GM12878 (cell line): ENCODE measurements at regions not wholly inside any gene's neighbourhood (a gene's known extent, or its start where the extent isn't known, plus 50 kb on each side); places are given as distances from the start of the nearest gene placed in this dataset.
A peak's percentile ranks its signal among the peaks of the same experiment; 100 is the strongest.
"Not testable (repeated sequence)": the region's sequence is repeated elsewhere in the genome, so short reads cannot be mapped to it uniquely, and the experiment has no call there.

Source experiments
- ATAC-seq: fragments of 200-7000 bp; cut with Tn5 transposase; 3 replicates; pipeline ENCODE4 v1.9.1; 2020; ENCODE audit warnings: mild to moderate bottlenecking, moderate library complexity
- BruUV-seq: library from RNA; stranded (reverse); fragments of 400-500 nt; replicated peaks from 2 replicates; lab custom pipeline; 2021; lab: Mats Ljungman, UMichigan
- CTCF ChIA-PET: fragments of 300-600 bp; sonication (Branson Sonifier 250); formaldehyde crosslinking; extraction: SDS; loops from one replicate; lab custom pipeline; 2021; ENCODE audit warnings: inconsistent platforms; lab: Yijun Ruan, JAX
- POLR2A ChIA-PET: fragments of 350-600 bp; formaldehyde crosslinking; extraction: SDS; loops from one replicate; lab custom pipeline; 2021; ENCODE audit warnings: inconsistent platforms; lab: Charles Lee
- RAD21 ChIA-PET: fragments of 300-600 bp; sonication (Branson Sonifier 250); formaldehyde crosslinking; loops from one replicate; lab custom pipeline; 2023; ENCODE audit warnings: antibody characterized with exemption; ENCODE audit not compliant: unreplicated experiment; lab: Charles Lee
- SMC1A ChIA-PET: fragments of 300-600 bp; sonication (Branson Sonifier 250); formaldehyde crosslinking; loops from one replicate; lab custom pipeline; 2023; ENCODE audit not compliant: unreplicated experiment, uncharacterized antibody; lab: Charles Lee
- DNase-seq: peaks from one replicate; pipeline ENCODE4 v3.0.0-alpha.2; 2011; ENCODE audit warnings: low read depth, low spot score
- FAIRE-seq: peaks from 3 replicates; lab custom pipeline; 2011; peaks lifted over from hg19 to GRCh38; lab: Jason Lieb, UNC
- H2AFZ ChIP-seq: 2 replicates; pipeline ENCODE4 v1.6.0; 2011; ENCODE audit warnings: low read depth, low read length, control low read depth; ENCODE audit not compliant: control insufficient read depth
- H3K27ac ChIP-seq: 2 replicates; pipeline ENCODE4 v1.5.1; 2011; ENCODE audit warnings: control low read depth; ENCODE audit not compliant: control insufficient read depth, insufficient read depth
- H3K27me3 ChIP-seq, 2 experiments: replicated peaks in 1 of 2; 2 replicates each; pipeline versions ENCODE4 v1.6.0 to v1.6.1; 2011; ENCODE audit warnings: low read length in 1 of 2; ENCODE audit not compliant: control insufficient read depth in 2 of 2, insufficient read depth in 2 of 2
- H3K36me3 ChIP-seq, 2 experiments: 2 replicates each; pipeline ENCODE4 v1.5.1; 2011; ENCODE audit warnings: low read length in 1 of 2; ENCODE audit not compliant: control insufficient read depth in 2 of 2, insufficient read depth in 2 of 2
- H3K4me1 ChIP-seq: 2 replicates; pipeline ENCODE4 v1.6.1; 2011; ENCODE audit warnings: mild to moderate bottlenecking, low read length, moderate library complexity, mixed read lengths; ENCODE audit not compliant: control insufficient read depth, insufficient read depth
- H3K4me2 ChIP-seq: 2 replicates; pipeline ENCODE4 v1.6.0; 2011; ENCODE audit warnings: control low read depth; ENCODE audit not compliant: control insufficient read depth, insufficient read depth
- H3K4me3 ChIP-seq: fragments of 200-600 bp; sonication (generic); 2 replicates; pipeline ENCODE4 v1.5.1; 2016
- H3K79me2 ChIP-seq: 2 replicates; pipeline ENCODE4 v1.6.0; 2011; ENCODE audit warnings: low read length; ENCODE audit not compliant: control insufficient read depth, insufficient read depth
- H3K9ac ChIP-seq: 2 replicates; pipeline ENCODE4 v1.8.0; 2011; ENCODE audit warnings: low read length, control low read depth, mixed read lengths; ENCODE audit not compliant: control insufficient read depth, insufficient read depth
- H3K9me3 ChIP-seq: replicated peaks from 3 replicates; pipeline ENCODE4 v1.5.1; 2011; ENCODE audit warnings: mild to moderate bottlenecking, low read length; ENCODE audit not compliant: control insufficient read depth, insufficient read depth
- H4K20me1 ChIP-seq: 2 replicates; pipeline ENCODE4 v1.6.0; 2011; ENCODE audit not compliant: control insufficient read depth, insufficient read depth
- NR2C1 ChIP-seq: fragments of 450-650 bp; IDR thresholded peaks from 2 replicates; pipeline ENCODE4 v1.6.1; 2017; ENCODE audit warnings: antibody characterized with exemption, mild to moderate bottlenecking, moderate library complexity
- WGBS: methylation state at CpG from one replicate; pipeline ENCODE4 v1.1.6; 2016; ENCODE audit warnings: low lambda C conversion rate; ENCODE audit not compliant: insufficient replicate concordance, insufficient coverage; ENCODE audit errors: missing lambda C conversion rate; 5-methylcytosine and 5-hydroxymethylcytosine counted together
- in situ Hi-C: fragments of 300-500 bp; cut with MboI; formaldehyde crosslinking; loops from 9 replicates; pipeline ENCODE4 v1.14.3; 2018; ENCODE audit warnings: mixed read lengths
- intact Hi-C: fragments of 100-400 bp; cut with micrococcal nuclease; formaldehyde crosslinking; loops from one replicate; pipeline ENCODE4 v1.14.2; 2022; ENCODE audit not compliant: unreplicated experiment
- TF ChIP-seq, protein P1 (sequence below): IDR thresholded peaks from 2 replicates; pipeline ENCODE4 v1.6.1; 2011; ENCODE audit warnings: borderline replicate concordance, low read depth, mild to moderate bottlenecking, moderate library complexity, mixed read lengths, low read length; ENCODE audit not compliant: insufficient read depth; ENCODE audit errors: extremely low read length

DNA sequence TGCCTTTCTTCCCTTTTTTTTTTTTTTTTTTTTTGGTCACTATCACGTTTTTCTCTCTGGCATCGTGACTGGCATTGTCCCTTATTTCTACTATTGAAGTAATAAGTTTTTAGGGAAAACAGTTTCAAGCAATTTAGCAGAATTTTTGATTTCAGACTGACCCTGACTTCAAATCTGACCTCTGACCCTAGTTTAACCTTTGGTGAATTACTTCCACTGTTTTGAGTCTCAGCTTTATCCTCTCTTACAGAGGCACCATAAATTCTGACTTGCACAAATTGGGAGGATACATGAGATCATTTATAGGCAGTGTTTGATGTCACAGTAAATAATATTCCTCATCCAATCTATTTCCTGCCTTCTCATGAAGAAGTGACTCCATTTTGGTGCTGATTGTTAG, 187.0 kb downstream of the FASLG start:
- H3K4me3 ChIP-seq: no peak overlapping the region
- no peak overlapping the region for H3K27ac ChIP-seq
- no peak overlapping the region for H2AFZ ChIP-seq
- no peak overlapping the region for H3K4me2 ChIP-seq
- ChIA-PET SMC1A (interaction anchor here (0.9 to 1.6 kb wide), 3 partner anchors 11 to 43 kb away, joined by 3 to 5 read pairs (median 3); no protein-coding TSS in a partner anchor), CTCF (interaction anchor here (1.2 kb wide), 1 partner anchor 101 kb away, joined by 3 read pairs; no protein-coding TSS in a partner anchor), POLR2A (no interaction called here), RAD21 (interaction anchor here (0.7 to 1.0 kb wide), 2 partner anchors 27 to 347 kb away, joined by 3 to 4 read pairs; no protein-coding TSS in a partner anchor)
- BruUV-seq: no TSS peak
- no peaks in the 10 kb centered on the region for H3K79me2 ChIP-seq
- ATAC-seq (no peak), DNase-seq (no peak), FAIRE-seq (no peak)
- in situ Hi-C loops (no loop called here), intact Hi-C loops (no loop called here)
- no peaks in the 10 kb centered on the region; a peak in 1 of 4 replicates for H3K27me3 ChIP-seq
- H3K4me1 ChIP-seq: no peaks in the 10 kb centered on the region
- H3K9ac ChIP-seq: no peak overlapping the region
- 25% methylated on average over 2 of the region's 2 CpGs for WGBS
- no peaks in the 10 kb centered on the region for H4K20me1 ChIP-seq
- no peaks in the 10 kb centered on the region; the same call in 2 of the 3 replicates for H3K9me3 ChIP-seq
- TF ChIP-seq, protein P1, sequence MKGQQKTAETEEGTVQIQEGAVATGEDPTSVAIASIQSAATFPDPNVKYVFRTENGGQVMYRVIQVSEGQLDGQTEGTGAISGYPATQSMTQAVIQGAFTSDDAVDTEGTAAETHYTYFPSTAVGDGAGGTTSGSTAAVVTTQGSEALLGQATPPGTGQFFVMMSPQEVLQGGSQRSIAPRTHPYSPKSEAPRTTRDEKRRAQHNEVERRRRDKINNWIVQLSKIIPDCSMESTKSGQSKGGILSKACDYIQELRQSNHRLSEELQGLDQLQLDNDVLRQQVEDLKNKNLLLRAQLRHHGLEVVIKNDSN: no peak
- TF ChIP-seq NR2C1: peak; percentile 12; the same call in 1 of the 2 replicates
- H3K36me3 ChIP-seq: no peaks in the 10 kb centered on the region

DNA sequence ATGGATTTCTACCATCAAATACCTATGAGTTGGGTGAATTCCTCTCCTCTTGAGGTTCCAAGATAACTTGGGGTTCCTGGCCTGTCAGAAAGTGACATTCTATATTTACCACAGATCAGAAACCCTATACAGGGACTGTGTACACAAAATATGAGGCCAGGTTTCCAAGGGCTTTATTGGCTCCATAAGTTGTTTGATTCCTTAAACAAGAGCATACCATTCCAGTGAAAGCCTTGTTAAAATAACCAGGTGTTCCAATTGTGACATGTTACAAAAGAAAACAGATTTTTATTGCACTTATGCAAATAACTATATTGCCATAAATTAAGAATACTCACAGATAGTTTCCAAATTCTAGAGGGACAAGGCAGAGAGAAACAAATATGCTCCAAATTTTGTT, 188.9 kb downstream of the FASLG start:
- H3K4me2 ChIP-seq, H3K9me3 ChIP-seq, POLR2A ChIA-PET, SMC1A ChIA-PET, H3K4me1 ChIP-seq, H3K9ac ChIP-seq, H2AFZ ChIP-seq, in situ Hi-C loops, H3K27ac ChIP-seq, BruUV-seq, H3K79me2 ChIP-seq, H3K27me3 ChIP-seq, FAIRE-seq, intact Hi-C loops, H3K4me3 ChIP-seq, H4K20me1 ChIP-seq, CTCF ChIA-PET, ATAC-seq, RAD21 ChIA-PET, H3K36me3 ChIP-seq, DNase-seq: not testable (repeated sequence)
